Stomach (tissue), 8 donors: ENCODE measurements at regions not wholly inside any gene's neighbourhood (a gene's known extent, or its start where the extent isn't known, plus 50 kb on each side); places are given as distances from the start of the nearest gene placed in this dataset.

Experiments used
- DNase-seq, 2 donors: peaks; one replicate each; pipeline versions ENCODE4 v3.0.0 to v3.0.0-alpha.2; 2013 to 2019
- H3K27ac ChIP-seq, 5 donors: fragments of 200-600 bp in 4 of 5; sonication (generic) in 4 of 5; one replicate each; pipeline ENCODE4 v1.5.1; 2013 to 2019; ENCODE audit warnings: mild to moderate bottlenecking in 1 of 5, moderate library complexity in 1 of 5
- H3K27me3 ChIP-seq, 3 donors: fragments of 200-600 bp; sonication (generic); one replicate each; pipeline ENCODE4 v1.5.1; 2017 to 2019; ENCODE audit warnings: mixed run types in 1 of 3
- H3K36me3 ChIP-seq, 4 donors: fragments of 200-600 bp; sonication (generic); 1 replicate in 3 of 4; 2 replicates in 1 of 4; pipeline ENCODE4 v1.5.1; 2016 to 2019
- H3K4me1 ChIP-seq, 4 donors: fragments of 200-600 bp; sonication (generic); one replicate each; pipeline ENCODE4 v1.5.1; 2016 to 2019
- H3K4me3 ChIP-seq, 4 donors: fragments of 200-600 bp; sonication (generic) in 3 of 4; one replicate each; pipeline ENCODE4 v1.5.1; 2016 to 2019; ENCODE audit warnings: mild to moderate bottlenecking in 1 of 4
- H3K9me3 ChIP-seq, 4 donors: fragments of 200-600 bp; sonication (generic); one replicate each; pipeline ENCODE4 v1.5.1; 2016 to 2019
- CTCF ChIP-seq, 7 experiments: fragments of 450-650 bp in 4 of 7; fragments of 200-600 bp in 3 of 7; sonication (generic) in 3 of 7; IDR thresholded peaks; one replicate each; pipeline ENCODE4 v1.5.1; 2016 to 2019; ENCODE audit warnings: antibody characterized with exemption in 7 of 7, control low read depth in 2 of 7, mild to moderate bottlenecking in 1 of 7
- EP300 ChIP-seq: sonication (generic); formaldehyde crosslinking; IDR thresholded peaks from one replicate; pipeline ENCODE4 v1.6.1; 2017; ENCODE audit warnings: antibody characterized with exemption
- POLR2A ChIP-seq, 4 donors: fragments of 450-650 bp; IDR thresholded peaks; one replicate each; pipeline ENCODE4 v1.6.1; 2016; ENCODE audit warnings: antibody characterized with exemption in 4 of 4, control low read depth in 2 of 4, mild to moderate bottlenecking in 1 of 4, moderate library complexity in 1 of 4
- POLR2AphosphoS5 ChIP-seq, 3 donors: sonication (generic); formaldehyde crosslinking; IDR thresholded peaks; one replicate each; pipeline ENCODE4 v1.6.1; 2016; ENCODE audit warnings: antibody characterized with exemption in 3 of 3
- WGBS, 5 donors: extraction: QIAGEN DNeasy Blood & Tissue Kit in 3 of 5; methylation state at CpG; one replicate each; pipeline versions ENCODE4 v1.1.5 to v1.1.7; 2013 to 2018; 5-methylcytosine and 5-hydroxymethylcytosine counted together
- intact Hi-C: fragments of 100-400 bp; cut with DNase I; formaldehyde crosslinking; loops from one replicate; pipeline ENCODE4 v1.15.1; 2023; ENCODE audit warnings: low total_unique reads
- donor health status: healthy with polysubstance abuse.
- donor health status: Bipolar disorder and iron deficiency.
- donor health status: healthy.

GRCh38 chr5:166992874-166993722 lies 1298.3 kb upstream of the WWC1 start:
- 54 to 67% (median 62%) methylated on average over 11 of the region's 11 CpGs for WGBS, 5 donors
- peaks cover 0 to 27% (median 12%) of the 10 kb centered on the region in 4 donors for H3K4me1 ChIP-seq
- no peaks in the 10 kb centered on the region for H3K9me3 ChIP-seq
- DNase-seq, result peak in 1 of 2 donors; percentile 26
- H3K4me3 ChIP-seq, result peak overlapping the region in 1 of 4 donors; percentile 5
- H3K27me3 ChIP-seq, result no peaks in the 10 kb centered on the region
- intact Hi-C loops, result no loop called here
- peak overlapping the region in 2 of 5 donors; percentile 26 to 68 for H3K27ac ChIP-seq
- no peaks in the 10 kb centered on the region for H3K36me3 ChIP-seq
- TF ChIP-seq EP300, result no peak
- TF ChIP-seq POLR2AphosphoS5 (IDR thresholded peaks at IDR 0.05), result no peak

GRCh38 chr5:166994226-166994625 lies 1297.2 kb upstream of the WWC1 start:
- Histone ChIP-seq H3K9me3 (no peaks in the 10 kb centered on the region), H3K4me1 (peaks cover 0 to 27% (median 12%) of the 10 kb centered on the region in 4 donors), H3K27me3 (no peaks in the 10 kb centered on the region), H3K36me3 (no peaks in the 10 kb centered on the region), H3K4me3 (no peak overlapping the region), H3K27ac (peak overlapping the region in 2 of 5 donors; percentile 26 to 68)
- 51 to 65% (median 56%) methylated on average over 3 of the region's 3 CpGs for WGBS, 5 donors
- no peak for DNase-seq
- TF ChIP-seq EP300 (no peak), CTCF (IDR thresholded peaks at IDR 0.05) (no peak), POLR2A (IDR thresholded peaks at IDR 0.05) (no peak), POLR2AphosphoS5 (IDR thresholded peaks at IDR 0.05) (no peak)
- intact Hi-C loops, result no loop called here

GRCh38 chr5:167001246-167001645 lies 1290.2 kb upstream of the WWC1 start:
- DNase-seq, result no peak
- WGBS, 5 donors, result 84 to 89% (median 85%) methylated on average over 3 of the region's 3 CpGs
- H3K36me3 ChIP-seq, result no peaks in the 10 kb centered on the region

GRCh38 chr5:167008705-167009104 lies 1282.7 kb upstream of the WWC1 start:
- no peak for TF ChIP-seq POLR2A (IDR thresholded peaks at IDR 0.05)
- no peak for TF ChIP-seq CTCF (IDR thresholded peaks at IDR 0.05)
- no peak for TF ChIP-seq EP300
- TF ChIP-seq POLR2AphosphoS5 (IDR thresholded peaks at IDR 0.05), result no peak
- DNase-seq, result peak in 1 of 2 donors; percentile 41
- H3K9me3 ChIP-seq, result no peaks in the 10 kb centered on the region
- WGBS, 5 donors, result 72 to 90% (median 86%) methylated on average over 10 of the region's 10 CpGs
- intact Hi-C loops, result no loop called here
- H3K27me3 ChIP-seq, result no peaks in the 10 kb centered on the region
- H3K36me3 ChIP-seq, result no peaks in the 10 kb centered on the region
- no peaks in the 10 kb centered on the region for H3K4me1 ChIP-seq
- no peak overlapping the region for H3K4me3 ChIP-seq
- no peak overlapping the region for H3K27ac ChIP-seq

More at GRCh38 chr5:167001246-167001645, 1290.2 kb upstream of the WWC1 start:
- TF ChIP-seq EP300, result no peak
- TF ChIP-seq POLR2A (IDR thresholded peaks at IDR 0.05), result no peak
- no peak for TF ChIP-seq POLR2AphosphoS5 (IDR thresholded peaks at IDR 0.05)
- TF ChIP-seq CTCF (IDR thresholded peaks at IDR 0.05), result no peak
- intact Hi-C loops, result no loop called here
- Histone ChIP-seq H3K9me3 (no peaks in the 10 kb centered on the region), H3K4me3 (no peak overlapping the region), H3K4me1 (no peaks in the 10 kb centered on the region), H3K27me3 (no peaks in the 10 kb centered on the region), H3K27ac (no peak overlapping the region)

GRCh38 chr5:167011196-167011595 lies 1280.2 kb upstream of the WWC1 start:
- Histone ChIP-seq H3K4me1 (no peaks in the 10 kb centered on the region), H3K27ac (no peak overlapping the region), H3K27me3 (no peaks in the 10 kb centered on the region), H3K9me3 (no peaks in the 10 kb centered on the region), H3K36me3 (no peaks in the 10 kb centered on the region), H3K4me3 (no peak overlapping the region)
- intact Hi-C loops, result no loop called here
- no peak for DNase-seq
- WGBS, 5 donors, result 64 to 78% (median 68%) methylated on average over 2 of the region's 2 CpGs
- TF ChIP-seq CTCF (IDR thresholded peaks at IDR 0.05) (no peak), EP300 (no peak), POLR2A (IDR thresholded peaks at IDR 0.05) (no peak), POLR2AphosphoS5 (IDR thresholded peaks at IDR 0.05) (no peak)
